ENCODE measurements at regions not wholly inside any gene's neighbourhood (a gene's known extent, or its start where the extent isn't known, plus 50 kb on each side); places are given as distances from the start of the nearest gene placed in this dataset.

GRCh38 chr10:7507887-7508726 lies 97.3 kb upstream of the SFMBT2 start:
- no peak overlapping the region for H3K27ac ChIP-seq
- DNase-seq (ENCODE audit: low spot score) = no peak
- ChIA-PET POLR2A (ENCODE audit: low non-redundant PET) (no interaction called here), CTCF (no interaction called here)
- no peak for TF ChIP-seq CTCF (conservative IDR thresholded peaks at IDR 0.05; ENCODE audit: low read depth)

- H3K27ac ChIP-seq = no peak overlapping the region
- POLR2A ChIA-PET (ENCODE audit: low non-redundant PET) = no interaction called here
- TF ChIP-seq CTCF (conservative IDR thresholded peaks at IDR 0.05; ENCODE audit: low read depth) = no peak
- DNase-seq (ENCODE audit: low spot score) = no peak
- CTCF ChIA-PET = no interaction called here
Measured at GRCh38 chr10:7506571-7506970, 95.7 kb upstream of the SFMBT2 start.

- ChIA-PET CTCF (no interaction called here), POLR2A (ENCODE audit: low non-redundant PET) (no interaction called here)
- no peak for DNase-seq (ENCODE audit: low spot score)
- no peak overlapping the region for H3K27ac ChIP-seq
- TF ChIP-seq CTCF (conservative IDR thresholded peaks at IDR 0.05; ENCODE audit: low read depth) = no peak
Measured at GRCh38 chr10:7505196-7505595, 94.4 kb upstream of the SFMBT2 start.

GRCh38 chr10:7503190-7503589 lies 92.4 kb upstream of the SFMBT2 start:
- TF ChIP-seq CTCF (conservative IDR thresholded peaks at IDR 0.05; ENCODE audit: low read depth) = no peak
- H3K27ac ChIP-seq = no peak overlapping the region
- DNase-seq (ENCODE audit: low spot score) = no peak
- POLR2A ChIA-PET (ENCODE audit: low non-redundant PET) = no interaction called here
- CTCF ChIA-PET = no interaction called here

DNA sequence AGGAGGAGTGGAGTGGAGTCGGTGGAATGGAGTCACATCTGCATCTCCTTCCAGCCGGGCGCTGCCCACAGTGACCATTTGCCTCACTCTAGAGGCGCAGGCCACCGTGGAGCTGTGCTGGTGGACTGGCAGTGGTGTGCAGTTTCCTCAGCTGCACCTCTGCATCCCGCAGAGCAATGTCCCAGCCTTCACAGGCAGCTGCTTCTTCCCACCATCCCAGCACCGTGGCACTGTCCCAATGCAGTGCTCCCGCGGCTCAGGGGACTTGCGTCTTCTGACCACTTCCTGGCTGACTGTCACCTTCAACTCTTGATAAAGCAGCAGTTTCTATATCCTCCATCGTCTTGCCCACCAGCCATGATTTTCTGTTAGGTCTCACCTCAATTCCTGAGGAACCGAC lies 90.3 kb upstream of the SFMBT2 start:
- no peak for DNase-seq (ENCODE audit: low spot score)
- ChIA-PET CTCF (no interaction called here), POLR2A (ENCODE audit: low non-redundant PET) (no interaction called here)
- no peak overlapping the region for H3K27ac ChIP-seq
- TF ChIP-seq CTCF (conservative IDR thresholded peaks at IDR 0.05; ENCODE audit: low read depth) = no peak

- ChIA-PET CTCF (no interaction called here), POLR2A (ENCODE audit: low non-redundant PET) (no interaction called here)
- no peak overlapping the region for H3K27ac ChIP-seq
- DNase-seq (ENCODE audit: low spot score) = no peak
- TF ChIP-seq CTCF (conservative IDR thresholded peaks at IDR 0.05; ENCODE audit: low read depth) = no peak
Measured at GRCh38 chr10:7498111-7498510, 87.3 kb upstream of the SFMBT2 start.

Data from RWPE1 (cell line).